Mucosa of gallbladder (tissue), 1 donor: ENCODE measurements at regions not wholly inside any gene's neighbourhood (a gene's known extent, or its start where the extent isn't known, plus 50 kb on each side); places are given as distances from the start of the nearest gene placed in this dataset.
"Not testable (repeated sequence)": the region's sequence is repeated elsewhere in the genome, so short reads cannot be mapped to it uniquely, and the experiment has no call there.

Experiments used
- DNase-seq: peaks from one replicate; pipeline ENCODE4 v3.0.0-alpha.2; 2020; ENCODE audit warnings: low spot score
- donor health status: DM: no; HTN: no; CAD: no.

DNA sequence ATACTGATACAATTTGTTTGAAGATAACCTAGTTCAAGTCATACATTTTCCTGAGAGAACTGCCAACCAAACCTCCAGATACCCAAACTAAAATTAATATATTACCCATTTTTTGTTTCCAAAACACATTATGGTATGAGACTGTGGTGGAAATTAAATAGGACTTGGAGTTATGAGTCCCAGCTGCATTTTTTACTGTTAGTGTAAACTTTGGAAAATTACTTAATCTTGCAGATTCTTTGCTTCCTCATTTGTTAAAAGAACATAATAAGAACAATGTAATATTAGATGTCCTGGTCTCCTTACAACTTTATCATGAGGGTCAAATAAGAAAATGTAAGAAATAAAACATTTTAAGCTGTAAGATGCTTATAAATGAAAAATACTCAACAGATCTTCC, 98.2 kb upstream of the TRIB2 start:
- DNase-seq, result no peak

DNA sequence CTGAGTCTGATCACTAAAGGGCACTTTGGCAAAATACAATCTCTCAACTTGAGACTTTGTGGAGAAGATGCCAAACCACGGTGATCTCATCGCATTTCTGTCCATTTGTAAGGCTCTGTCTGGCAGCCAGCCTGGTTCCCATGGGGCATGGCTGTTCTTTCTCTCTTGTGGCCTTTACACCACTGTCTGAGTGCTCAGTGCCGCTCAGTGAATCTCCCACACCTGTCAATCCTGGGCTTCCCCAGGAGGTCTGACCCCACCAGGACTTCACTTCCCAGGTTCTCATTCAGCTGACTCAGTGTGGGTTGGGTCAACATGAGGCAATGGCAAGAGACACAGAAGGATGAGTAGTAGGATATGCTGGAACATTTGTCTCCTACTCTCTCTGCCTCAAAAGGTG, 96.8 kb upstream of the TRIB2 start:
- no peak for DNase-seq

DNA sequence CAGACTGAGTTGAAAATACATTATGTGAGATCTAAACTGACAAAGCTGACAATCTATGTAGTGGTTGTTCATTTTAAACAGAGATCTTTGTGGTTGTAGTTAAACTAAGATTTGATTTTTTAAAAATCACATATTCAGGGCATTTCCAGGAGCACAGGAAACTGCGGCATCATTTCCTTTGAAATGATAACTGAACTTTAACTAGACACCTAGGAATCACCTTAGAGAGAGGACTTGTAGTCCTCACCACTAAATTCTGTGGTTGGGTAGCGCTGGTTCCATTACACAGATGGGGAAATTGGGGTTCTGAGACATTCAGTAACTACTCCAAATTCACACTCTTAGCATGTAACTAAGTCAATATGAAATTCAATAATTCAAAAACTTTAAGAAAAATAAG, 96.0 kb upstream of the TRIB2 start:
- DNase-seq, result no peak

DNA sequence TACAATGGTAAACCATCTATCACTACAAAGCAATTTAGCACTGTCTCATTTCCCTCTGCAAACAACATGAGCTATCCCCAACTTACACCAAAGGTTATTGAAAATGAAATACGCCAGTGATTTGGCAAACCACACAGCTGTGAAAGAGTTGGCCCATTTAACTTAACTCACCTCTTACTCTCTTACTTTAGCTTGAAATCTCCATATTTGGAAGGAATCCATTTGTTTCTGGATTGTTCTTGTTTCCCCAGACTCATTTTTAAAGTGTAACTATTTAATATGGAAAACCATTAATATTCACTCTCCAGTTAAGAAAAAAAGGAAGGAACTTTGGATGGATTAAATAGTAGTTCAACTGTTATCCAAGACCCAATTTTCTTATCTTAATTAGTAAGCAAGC, 93.7 kb upstream of the TRIB2 start:
- DNase-seq, result no peak

DNA sequence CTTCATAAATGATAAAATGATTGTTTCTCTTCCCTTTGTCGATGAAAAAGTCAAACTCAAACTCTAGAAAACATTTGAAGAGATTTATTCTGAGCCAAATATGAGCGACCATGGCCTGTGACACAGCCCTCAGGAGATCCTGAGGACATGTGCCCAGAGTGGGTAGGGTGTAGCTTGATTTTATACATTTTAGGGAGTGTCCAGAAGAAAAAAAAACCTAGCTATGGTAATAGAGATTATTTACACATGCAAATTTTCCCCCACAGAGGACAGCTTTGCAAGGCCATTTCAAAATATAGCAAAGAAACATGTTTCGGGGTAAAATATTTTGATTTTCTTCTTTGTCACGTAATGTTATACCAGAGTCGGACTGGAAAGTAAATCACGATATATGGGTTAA, 92.4 kb upstream of the TRIB2 start:
- no peak for DNase-seq

DNA sequence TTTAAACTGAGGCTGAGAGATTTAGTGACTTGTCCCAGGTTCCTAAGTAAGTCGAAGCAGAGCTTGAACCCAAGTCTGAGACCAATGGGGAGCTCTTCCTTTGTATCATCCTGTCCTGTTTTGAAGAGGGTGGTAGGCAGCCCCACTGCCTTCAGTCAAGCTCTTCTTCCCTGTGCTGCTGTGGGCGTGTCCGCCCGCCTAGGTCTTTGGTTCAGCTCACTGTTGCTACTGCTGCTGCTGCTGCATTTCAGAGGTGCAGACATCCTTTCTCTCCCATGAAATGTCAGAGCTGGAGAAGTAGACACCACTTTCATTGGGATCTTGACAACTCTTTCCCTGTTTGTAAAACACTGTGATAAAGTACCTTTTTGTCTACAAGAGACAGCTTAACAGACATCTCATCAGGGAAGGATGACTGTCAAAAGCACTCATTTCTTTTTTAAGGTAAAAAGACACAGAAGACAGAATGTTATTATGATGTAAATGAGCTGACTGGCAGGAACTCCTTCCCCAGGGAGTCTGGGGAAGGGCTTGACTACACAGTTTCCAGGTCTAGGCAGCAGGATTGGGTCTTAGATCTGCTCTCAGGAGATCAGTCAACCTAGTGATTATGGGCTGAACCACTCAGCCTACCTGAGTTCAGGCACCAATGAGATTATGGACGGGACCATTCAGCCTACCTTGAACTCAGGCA, 91.7 kb upstream of the TRIB2 start:
- DNase-seq, result no peak

DNA sequence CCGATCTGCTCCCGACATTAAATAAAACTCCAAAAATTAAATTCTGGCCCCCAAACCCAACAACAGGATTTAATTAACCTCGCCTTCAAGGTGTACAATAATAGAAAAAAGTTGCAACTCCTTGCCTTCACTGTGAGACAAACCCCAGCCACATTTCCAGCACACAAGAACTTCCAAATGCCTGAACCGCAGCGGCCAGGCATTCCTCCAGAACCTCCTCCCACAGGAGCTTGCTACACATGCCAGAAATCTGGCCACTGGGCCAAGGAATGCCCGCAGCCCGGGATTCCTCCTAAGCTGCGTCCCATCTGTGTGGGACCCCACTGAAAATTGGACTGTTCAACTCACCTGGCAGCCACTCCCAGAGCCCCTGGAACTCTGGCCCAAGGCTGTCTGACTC, 88.2 kb upstream of the TRIB2 start:
- not testable (repeated sequence) for DNase-seq

DNA sequence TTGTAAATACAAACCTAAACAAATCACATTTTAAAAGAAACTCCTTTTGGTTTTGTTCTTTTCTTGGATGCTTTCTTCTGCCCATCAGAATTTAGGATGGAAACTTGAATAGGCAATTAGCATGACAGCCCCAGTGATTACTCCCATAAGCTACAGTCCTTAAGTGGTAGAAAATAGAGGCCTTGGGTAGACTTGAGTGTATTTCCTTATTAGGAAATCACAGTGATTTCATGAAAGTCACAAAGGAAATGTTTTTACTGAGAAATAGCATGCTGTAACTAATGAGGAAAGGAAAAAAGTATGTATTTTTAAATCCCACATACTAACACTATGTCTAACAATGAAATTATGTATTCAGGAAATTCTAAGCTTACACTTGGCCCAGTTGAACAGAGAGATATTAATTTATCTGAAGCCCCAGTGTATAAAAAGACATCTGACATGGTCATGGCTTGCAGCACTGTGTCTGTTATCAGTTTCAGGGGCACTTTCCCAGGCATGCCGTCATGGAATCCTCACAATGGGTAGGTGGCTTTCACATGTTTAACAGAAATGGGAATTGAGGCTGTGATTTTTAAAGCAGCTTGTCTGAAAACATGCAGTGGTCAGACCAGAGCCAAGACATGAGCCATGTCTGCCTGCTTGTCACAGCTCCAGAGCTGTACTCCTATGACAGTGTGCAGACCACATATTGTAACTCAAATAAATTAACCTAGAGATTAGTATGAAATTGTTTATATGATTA, 79.7 kb upstream of the TRIB2 start:
- peak; percentile 32 for DNase-seq

DNA sequence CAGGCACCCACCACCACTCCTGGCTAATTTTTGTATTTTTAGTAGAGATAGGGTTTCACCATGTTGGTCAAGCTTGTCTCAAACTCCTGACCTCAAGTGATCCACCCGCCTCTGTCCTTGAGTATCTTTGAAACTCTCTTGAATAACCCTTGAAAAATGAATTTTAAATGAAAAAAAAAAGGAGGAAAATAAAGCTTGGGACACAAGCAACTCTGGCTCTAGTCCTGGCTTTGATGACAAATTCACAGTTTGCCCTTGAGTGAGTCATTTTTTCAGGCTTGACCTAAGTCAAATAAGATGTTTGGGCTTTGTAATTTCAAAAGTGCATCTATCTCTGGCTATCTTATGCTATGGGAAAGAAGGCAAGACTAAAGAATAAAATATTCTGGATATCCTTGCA, 79.0 kb upstream of the TRIB2 start:
- no peak for DNase-seq

DNA sequence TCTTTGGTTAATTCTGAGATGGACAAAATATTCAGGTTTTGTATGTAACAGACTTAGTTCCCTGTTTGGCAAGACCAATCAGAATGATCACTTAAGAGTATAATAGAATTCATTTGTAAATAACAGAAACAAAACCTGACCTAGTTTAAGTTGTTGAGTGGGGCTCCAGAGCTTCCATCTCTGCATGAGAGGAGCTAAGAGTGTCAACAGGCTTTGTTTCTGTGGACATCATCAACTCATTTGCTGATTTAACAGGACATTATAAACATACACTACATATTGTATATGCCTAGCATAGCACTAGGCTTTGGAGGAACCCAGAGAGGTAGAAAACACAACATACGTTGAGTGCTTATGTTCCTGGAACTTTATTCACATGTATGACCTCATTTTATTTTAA, 75.3 kb upstream of the TRIB2 start:
- no peak for DNase-seq

DNA sequence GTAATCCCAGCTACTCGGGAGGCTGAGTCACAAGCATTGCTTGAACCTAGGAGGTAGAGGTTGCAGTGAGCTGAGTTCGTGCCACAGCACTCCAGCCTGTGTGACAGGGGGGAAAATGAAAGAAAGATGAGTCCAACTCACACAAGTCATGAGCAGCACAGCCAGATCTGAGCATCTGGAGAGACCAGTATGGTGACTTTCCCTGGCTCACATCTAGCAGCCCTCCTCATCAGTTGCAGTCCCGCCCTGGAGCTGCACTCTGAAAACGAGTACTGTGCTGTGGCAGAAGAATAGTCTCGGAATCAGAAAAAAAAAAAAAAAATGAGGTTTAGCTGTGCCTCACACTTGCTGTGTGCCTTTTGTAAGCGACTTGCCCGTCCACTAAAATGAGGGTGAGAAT, 74.4 kb upstream of the TRIB2 start:
- no peak for DNase-seq

DNA sequence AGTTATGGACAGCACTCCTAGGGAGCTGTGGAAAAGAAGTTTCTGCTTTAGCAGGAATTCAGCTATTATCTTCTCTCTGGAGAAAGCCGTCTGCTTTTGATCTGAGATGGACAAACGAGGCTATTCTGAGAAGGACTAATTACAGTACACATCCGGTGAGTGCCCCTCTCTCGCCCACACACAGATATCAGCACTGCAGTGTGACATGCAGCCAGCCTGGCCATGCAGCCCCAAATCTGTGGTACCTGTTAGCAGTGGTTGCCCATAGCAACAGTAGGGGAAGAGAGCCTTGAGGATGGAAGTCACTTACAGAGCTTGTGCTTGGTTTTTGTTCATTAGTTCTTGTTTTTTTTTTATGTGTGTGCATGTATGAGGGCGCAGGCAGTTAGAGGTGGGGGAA, 73.9 kb upstream of the TRIB2 start:
- DNase-seq, result no peak

DNA sequence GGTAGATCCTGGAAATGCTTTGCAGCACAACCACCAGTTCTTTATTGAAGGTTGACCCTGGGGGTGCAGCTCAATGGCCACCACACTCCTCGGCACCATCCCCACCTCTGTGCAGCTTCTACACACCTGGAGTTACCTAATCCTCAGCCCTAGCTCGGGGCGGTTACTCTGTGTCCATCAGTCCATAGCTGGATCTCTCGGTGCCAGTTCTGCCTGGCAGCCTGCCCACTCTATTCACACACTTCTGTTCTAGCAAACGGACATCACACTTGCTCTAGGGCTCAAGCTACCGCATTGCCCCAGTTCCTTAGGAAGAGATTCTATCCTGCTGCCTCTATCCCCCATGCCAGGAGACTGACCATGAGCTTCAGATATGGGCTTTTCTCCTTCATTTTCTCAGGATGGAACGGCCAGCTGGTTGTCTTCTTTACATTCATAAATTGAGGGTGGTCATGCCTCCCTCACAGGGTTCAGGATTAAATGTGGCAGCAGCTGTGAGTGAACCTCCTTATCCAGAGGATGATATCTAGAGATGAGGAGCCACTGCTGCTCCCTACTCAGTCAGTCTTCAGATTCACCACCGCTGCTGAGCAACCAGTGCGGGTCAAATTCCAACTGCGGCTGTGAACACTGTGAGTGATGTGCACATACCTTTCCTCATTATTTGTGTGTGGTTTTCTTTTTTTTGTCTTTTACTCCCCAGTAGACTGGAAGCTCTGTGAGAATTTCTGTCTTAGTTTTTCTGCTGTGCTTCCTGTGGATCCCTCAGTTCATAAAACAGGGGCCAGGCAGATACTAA, 66.9 kb upstream of the TRIB2 start:
- no peak for DNase-seq

DNA sequence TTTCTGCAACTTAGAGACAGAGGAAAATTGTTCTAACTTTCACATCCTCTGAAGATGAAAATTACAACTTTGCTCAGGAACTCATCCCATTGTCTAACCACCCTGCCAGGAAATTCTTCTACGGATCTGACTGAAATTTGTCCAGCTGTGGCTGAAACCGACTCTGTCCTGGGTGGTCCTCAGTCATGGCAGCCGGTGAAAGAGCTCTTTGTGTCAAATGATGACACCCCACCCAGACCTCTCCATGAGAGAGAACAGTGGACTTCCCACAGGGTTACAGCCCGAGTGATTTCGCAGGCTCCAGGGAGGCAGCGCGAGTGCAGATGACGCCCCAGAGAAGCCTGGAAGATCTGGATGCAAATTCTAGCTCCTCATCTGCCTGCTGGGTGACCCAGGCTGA, 65.1 kb upstream of the TRIB2 start:
- no peak for DNase-seq

DNA sequence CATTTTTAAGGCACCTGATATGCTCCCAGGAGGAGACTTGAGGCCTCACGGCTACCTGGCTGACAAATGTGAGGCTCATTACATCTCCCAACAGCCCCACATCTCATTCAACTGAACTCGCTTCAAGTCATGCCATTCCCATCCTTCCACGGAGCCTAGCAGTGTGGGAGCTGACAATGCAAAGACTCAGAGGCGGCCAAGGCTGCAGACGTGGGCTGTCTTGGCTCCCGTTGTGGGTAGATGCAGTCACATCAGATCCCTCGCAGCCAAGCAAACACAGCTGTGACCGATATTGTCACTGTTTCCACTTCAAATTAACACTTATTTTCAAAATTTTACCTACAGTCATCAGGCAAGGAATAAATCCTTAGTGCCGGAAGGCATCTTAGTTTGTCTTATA, 64.0 kb upstream of the TRIB2 start:
- DNase-seq, result no peak

DNA sequence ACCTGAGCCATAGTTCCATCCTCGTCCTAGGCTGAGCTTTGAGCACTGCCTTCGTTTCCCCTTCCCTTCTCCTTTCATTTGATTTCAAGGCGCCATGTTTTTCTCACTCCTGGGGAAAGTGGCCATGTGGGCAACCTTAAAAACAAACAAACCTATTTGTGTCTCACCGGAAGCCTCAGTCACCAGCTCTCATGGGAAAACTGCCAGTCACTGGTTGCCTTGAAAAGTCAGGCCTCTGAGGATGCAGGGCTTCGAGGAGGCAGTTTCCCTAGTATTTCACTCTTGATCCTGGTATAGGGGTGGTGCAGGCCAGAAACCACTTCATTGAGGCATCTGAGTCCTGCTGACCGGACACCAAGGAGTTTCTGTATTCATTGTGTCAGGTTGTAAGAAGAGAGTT, 59.2 kb upstream of the TRIB2 start:
- no peak for DNase-seq

DNA sequence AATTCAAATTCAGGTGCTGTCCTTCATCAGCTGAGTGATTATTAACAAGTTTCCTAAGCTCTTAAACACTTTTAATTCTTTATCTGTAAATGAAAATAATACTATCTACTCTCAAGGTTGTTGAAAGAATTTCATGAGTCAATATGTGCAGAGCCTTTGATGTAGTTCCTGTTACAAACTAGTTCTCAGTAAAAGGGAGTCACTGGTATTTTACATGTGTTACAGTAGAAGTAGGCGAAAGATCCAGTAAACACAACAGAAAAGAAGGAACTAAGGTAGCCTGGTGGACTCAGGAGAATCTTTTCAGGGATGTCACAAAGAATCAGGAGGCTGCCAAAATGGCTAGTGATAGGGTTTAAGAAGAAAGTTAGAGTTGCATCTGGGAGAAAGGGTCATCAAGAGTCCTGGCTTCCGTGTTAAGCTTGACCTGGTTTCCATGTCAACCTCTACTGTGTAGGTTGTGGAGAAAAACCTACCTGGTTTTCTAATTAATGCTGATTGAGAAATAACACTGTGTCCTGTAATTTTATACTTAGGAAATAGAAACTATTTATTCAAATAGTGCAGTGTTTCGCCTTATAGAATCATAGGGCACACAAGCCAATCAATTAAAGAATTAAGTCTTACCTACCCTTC, 58.3 kb upstream of the TRIB2 start:
- DNase-seq, result no peak

DNA sequence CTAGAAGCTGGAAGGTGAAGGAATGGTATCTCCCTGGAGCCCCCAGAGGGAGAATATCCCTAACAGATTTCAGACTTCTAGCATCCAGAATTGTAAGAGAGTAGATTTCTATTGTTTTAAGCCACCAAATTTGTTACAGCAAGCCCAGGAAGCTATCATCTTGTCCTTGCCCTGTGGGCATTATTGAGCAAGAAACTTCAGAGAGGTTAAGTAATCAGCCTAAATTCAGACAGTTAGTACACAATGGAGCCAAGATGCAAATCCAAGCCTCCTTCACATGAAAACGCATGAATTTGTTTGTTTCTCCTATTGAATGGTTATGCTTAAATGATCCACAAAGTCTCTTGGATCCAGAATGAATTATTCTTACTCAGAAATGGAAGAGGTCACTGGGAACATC, 55.2 kb upstream of the TRIB2 start:
- no peak for DNase-seq

DNA sequence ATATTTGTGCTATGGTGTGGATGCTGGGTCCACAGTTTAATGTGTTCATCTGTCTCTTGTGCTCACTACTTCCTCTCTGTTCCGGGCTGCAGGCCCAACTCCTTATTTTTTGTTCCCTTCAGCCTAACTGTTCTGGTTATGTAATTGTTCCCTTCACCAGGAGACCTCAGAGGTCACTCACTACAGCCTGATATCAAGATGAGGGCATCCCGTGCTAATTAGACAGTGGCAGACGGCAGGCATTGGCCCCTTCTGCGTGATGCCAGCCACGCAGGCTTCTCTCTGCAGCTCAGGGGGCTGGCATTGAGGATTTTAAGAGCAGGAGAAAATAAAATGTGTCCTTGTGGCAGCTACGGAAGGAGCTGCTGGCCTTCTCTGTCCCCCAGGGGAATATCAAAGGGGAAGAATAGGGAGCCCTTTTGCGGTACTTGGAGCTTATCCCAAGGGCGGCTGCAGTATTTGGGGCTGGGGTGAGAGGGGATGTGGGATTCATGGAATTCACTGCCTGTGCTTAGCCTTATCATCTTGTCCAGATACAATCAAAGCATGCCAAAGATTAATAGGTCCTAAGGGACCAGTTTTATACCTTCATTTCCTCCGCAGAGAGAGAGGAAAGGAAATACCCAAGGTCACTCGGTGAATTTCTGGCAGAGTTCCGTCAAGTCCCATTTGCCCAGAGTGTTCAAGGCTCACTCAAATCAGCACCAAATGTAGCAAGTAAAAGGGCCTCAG, 53.3 kb upstream of the TRIB2 start:
- DNase-seq, result no peak

DNA sequence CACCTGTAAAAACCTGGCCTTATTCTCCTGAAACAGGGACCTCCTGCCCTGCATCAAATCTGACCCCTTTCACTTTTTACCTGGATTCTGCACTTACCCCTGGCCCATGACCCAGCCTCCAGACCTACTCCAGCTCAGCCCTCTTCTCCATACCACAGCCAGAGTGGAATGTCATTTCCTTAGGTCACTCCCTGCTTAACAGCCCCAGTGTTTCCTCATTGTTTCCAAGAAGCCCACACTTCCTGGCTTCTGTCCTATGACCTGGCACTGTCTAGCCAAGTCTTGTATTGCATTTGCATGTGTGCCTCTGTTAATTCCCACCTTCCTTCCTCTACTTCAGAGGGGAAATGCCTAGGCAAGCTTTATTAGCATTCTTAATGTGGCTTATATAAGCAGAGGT, 51.4 kb upstream of the TRIB2 start:
- DNase-seq, result no peak

DNA sequence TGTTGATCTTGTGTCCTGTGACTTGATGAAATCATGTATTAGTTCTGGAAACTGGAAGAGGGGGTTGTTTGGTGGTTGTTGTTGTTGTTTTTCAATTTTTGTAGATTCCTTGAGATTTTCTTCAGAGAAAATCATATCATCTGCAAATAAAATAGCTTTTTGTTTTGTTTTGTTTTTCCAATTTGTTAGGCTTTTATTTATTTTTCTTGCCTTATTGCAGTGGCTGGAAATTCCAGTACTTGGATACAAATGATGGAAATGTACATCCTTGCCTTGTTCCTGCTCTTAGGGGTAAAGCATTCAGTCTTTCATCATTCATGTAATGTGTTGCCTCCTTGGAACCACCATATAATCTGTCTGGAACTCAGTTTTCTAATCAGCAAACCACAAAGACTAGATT, 50.3 kb upstream of the TRIB2 start:
- DNase-seq, result no peak
